ENCODE measurements at regions not wholly inside any gene's neighbourhood (a gene's known extent, or its start where the extent isn't known, plus 50 kb on each side); places are given as distances from the start of the nearest gene placed in this dataset.

DNA sequence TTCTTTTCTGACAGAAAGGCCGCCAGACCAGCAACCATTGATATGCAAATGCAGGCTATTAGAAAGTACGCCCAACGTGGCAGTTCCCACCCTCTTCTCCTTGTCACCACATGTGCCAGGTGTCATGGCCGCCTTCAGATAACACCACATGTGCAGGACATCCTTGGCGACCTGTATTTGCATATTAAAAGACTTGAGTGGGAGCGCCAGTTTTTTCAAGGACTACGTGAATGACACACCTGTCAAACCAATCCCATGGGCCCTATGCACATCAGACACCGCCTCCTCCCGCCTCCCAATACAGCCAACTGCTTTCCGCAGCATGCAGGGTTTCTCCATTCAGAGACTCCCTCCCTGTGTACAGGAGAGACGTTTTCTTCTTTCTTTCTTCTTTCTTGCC, 318.6 kb upstream of the FAR2 start:
- no peak overlapping the region for H3K4me3 ChIP-seq
- TF ChIP-seq, protein P1, sequence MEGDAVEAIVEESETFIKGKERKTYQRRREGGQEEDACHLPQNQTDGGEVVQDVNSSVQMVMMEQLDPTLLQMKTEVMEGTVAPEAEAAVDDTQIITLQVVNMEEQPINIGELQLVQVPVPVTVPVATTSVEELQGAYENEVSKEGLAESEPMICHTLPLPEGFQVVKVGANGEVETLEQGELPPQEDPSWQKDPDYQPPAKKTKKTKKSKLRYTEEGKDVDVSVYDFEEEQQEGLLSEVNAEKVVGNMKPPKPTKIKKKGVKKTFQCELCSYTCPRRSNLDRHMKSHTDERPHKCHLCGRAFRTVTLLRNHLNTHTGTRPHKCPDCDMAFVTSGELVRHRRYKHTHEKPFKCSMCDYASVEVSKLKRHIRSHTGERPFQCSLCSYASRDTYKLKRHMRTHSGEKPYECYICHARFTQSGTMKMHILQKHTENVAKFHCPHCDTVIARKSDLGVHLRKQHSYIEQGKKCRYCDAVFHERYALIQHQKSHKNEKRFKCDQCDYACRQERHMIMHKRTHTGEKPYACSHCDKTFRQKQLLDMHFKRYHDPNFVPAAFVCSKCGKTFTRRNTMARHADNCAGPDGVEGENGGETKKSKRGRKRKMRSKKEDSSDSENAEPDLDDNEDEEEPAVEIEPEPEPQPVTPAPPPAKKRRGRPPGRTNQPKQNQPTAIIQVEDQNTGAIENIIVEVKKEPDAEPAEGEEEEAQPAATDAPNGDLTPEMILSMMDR (IDR thresholded peaks at IDR 0.05) = no peak
- no peaks in the 10 kb centered on the region for H3K9me3 ChIP-seq
- no peak overlapping the region for H3K27ac ChIP-seq
- whole genome bisulfite sequencing, 3 donors = 77 to 84% (median 79%) methylated on average over 11 of the region's 11 CpGs
- DNase-seq (no peak), ATAC-seq (no peak)
- no peaks in the 10 kb centered on the region for H3K36me3 ChIP-seq (ENCODE audit: insufficient read depth in 1 of 2, low read depth in 1 of 2)
- H3K27me3 ChIP-seq (ENCODE audit: insufficient read depth in 3 of 3, low read length in 2 of 3) = no peaks in the 10 kb centered on the region
- H3K4me1 ChIP-seq = no peaks in the 10 kb centered on the region
- intact Hi-C loops (cut with DNase I) = no loop called here

DNA sequence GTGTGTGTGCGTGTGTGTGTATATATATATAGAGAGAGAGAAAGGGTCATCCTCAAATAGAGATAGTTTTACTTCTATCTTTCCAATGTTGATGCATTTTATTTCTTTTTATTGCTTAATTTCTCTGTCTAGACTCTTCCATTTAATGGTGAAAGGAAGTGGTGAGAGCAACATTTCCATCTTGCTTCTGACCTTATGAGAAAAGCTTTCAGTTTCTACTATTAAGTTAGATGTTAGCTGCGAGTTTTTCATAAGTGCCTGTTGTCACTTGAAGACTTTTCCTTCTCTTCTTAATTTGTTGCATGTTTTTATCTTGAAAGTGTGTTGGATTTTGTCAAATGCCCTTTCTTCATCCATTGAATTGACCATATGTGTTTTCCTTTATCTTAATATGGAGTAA, 304.4 kb upstream of the FAR2 start:
- Histone ChIP-seq H3K4me1 (no peaks in the 10 kb centered on the region), H3K27me3 (ENCODE audit: insufficient read depth in 3 of 3, low read length in 2 of 3) (no peaks in the 10 kb centered on the region), H3K9me3 (no peaks in the 10 kb centered on the region), H3K36me3 (ENCODE audit: insufficient read depth in 1 of 2, low read depth in 1 of 2) (no peaks in the 10 kb centered on the region), H3K27ac (no peak overlapping the region), H3K4me3 (no peak overlapping the region)
- DNase-seq (no peak), ATAC-seq (no peak)
- intact Hi-C loops (cut with DNase I) = no loop called here
- 33 to 58% (median 35%) methylated on average over 2 of the region's 2 CpGs for WGBS, 3 donors
- TF ChIP-seq, protein P1 (IDR thresholded peaks at IDR 0.05) = no peak

DNA sequence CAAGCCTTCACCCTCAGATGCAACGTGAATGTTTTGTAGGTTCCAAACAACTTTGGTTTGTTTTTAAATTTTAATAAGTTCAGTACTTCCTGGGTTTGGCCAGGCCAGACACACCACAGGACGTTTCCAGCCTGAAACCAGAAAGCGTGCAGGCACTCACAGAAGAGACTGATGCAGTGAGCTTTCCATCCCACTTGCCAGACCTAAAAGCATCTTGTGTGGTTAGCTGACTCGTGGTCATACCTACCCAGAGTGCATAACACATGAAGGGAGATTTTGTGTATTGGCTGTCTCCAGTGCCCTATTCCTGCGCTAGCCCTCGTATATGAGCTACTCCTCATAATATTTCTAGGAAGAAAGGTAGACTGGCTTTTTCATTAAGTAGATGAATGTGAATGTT, 297.3 kb upstream of the FAR2 start:
- no peak overlapping the region for H3K27ac ChIP-seq
- no peak overlapping the region for H3K4me3 ChIP-seq
- no peaks in the 10 kb centered on the region for H3K9me3 ChIP-seq
- ATAC-seq = no peak
- H3K27me3 ChIP-seq (ENCODE audit: insufficient read depth in 3 of 3, low read length in 2 of 3) = no peaks in the 10 kb centered on the region
- TF ChIP-seq, protein P1 (IDR thresholded peaks at IDR 0.05) = no peak
- no peaks in the 10 kb centered on the region for H3K36me3 ChIP-seq (ENCODE audit: insufficient read depth in 1 of 2, low read depth in 1 of 2)
- WGBS, 3 donors = 82 to 83% (median 83%) methylated on average over 6 of the region's 6 CpGs
- DNase-seq = no peak
- no peaks in the 10 kb centered on the region for H3K4me1 ChIP-seq
- intact Hi-C loops (cut with DNase I) = no loop called here

DNA sequence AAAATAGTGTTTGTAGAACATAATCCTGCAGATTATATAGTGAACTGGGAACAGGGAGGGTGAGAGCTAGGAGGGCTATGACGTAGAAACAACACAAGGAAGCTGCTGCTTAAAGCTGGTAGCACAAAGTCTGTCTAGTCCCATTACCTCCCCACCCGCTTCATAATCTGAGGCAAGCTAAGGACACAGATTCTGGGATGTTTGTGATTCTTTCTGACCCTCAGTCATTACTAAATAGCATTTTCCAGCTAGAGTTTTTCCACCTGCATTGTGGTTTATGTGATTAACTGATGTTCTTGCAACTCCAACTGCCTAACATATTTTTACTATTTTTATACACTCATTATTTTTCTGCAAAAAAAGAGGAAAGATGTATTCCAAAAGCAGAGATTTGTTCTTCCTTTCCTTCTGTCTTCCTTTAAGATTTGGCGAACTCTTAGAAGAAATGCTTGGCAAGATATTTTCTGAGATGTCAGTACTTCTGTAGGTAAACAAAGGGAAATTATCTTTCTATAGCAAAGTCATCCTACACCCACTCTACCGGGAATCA, 293.2 kb upstream of the FAR2 start:
- intact Hi-C loops (cut with DNase I) = no loop called here
- Histone ChIP-seq H3K27ac (no peak overlapping the region), H3K9me3 (no peaks in the 10 kb centered on the region), H3K27me3 (ENCODE audit: insufficient read depth in 3 of 3, low read length in 2 of 3) (no peaks in the 10 kb centered on the region), H3K4me1 (no peaks in the 10 kb centered on the region), H3K36me3 (ENCODE audit: insufficient read depth in 1 of 2, low read depth in 1 of 2) (no peaks in the 10 kb centered on the region), H3K4me3 (no peak overlapping the region)
- no peak for ATAC-seq
- no peak for DNase-seq
- TF ChIP-seq, protein P1 (IDR thresholded peaks at IDR 0.05) = no peak
- 54 to 69% (median 56%) methylated on average over 4 of the region's 4 CpGs for WGBS, 3 donors

DNA sequence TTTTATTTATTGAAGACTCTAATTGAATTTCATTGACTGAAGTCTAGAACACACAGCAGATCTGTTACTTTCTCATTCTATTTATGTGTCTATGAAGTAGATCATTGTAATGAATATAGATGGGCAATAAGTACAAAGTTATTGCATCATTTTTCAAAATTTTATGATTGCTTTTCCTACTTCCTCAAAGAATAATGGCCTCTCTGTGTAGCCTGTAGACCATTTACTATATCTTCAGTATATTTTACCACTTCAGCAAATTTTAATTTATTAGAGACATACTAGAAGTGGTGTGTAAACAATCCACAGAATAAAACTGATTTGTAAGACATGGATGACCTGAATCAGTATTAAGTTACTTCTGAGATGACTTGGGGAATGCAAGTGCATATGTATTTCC, 291.7 kb upstream of the FAR2 start:
- Histone ChIP-seq H3K9me3 (no peaks in the 10 kb centered on the region), H3K27ac (no peak overlapping the region), H3K36me3 (ENCODE audit: insufficient read depth in 1 of 2, low read depth in 1 of 2) (no peaks in the 10 kb centered on the region), H3K27me3 (ENCODE audit: insufficient read depth in 3 of 3, low read length in 2 of 3) (no peaks in the 10 kb centered on the region), H3K4me3 (no peak overlapping the region), H3K4me1 (no peaks in the 10 kb centered on the region)
- ATAC-seq (no peak), DNase-seq (no peak)
- intact Hi-C loops (cut with DNase I) = no loop called here
- TF ChIP-seq, protein P1 (IDR thresholded peaks at IDR 0.05) = no peak
